Neural progenitor cell (in vitro differentiated cells): ENCODE measurements at regions not wholly inside any gene's neighbourhood (a gene's known extent, or its start where the extent isn't known, plus 50 kb on each side); places are given as distances from the start of the nearest gene placed in this dataset.

ENCODE experiments used
- DNase-seq: peaks from one replicate; pipeline ENCODE4 v3.0.0-alpha.2; 2016; ENCODE audit warnings: low spot score
- H2AFZ ChIP-seq: fragments of 200-600 bp; sonication (generic); replicated peaks from 2 replicates; pipeline ENCODE4 v1.6.1; 2016; ENCODE audit warnings: antibody characterized with exemption
- H3F3A ChIP-seq: fragments of 200-600 bp; sonication (generic); 2 replicates; pipeline ENCODE4 v1.6.1; 2016; ENCODE audit warnings: antibody characterized with exemption, low read depth
- H3K27ac ChIP-seq: fragments of 200-600 bp; sonication (generic); 2 replicates; pipeline ENCODE4 v1.5.1; 2016; ENCODE audit warnings: mild to moderate bottlenecking
- H3K27me3 ChIP-seq: fragments of 200-600 bp; sonication (generic); 2 replicates; pipeline ENCODE4 v1.6.1; 2016; ENCODE audit warnings: mild to moderate bottlenecking, moderate library complexity
- H3K36me3 ChIP-seq: fragments of 200-600 bp; sonication (generic); 2 replicates; pipeline ENCODE4 v1.5.1; 2016
- H3K4me1 ChIP-seq: fragments of 200-600 bp; sonication (generic); 2 replicates; pipeline ENCODE4 v1.6.1; 2016; ENCODE audit warnings: mixed run types
- H3K4me2 ChIP-seq: fragments of 200-600 bp; sonication (generic); 2 replicates; pipeline ENCODE4 v1.6.1; 2016
- H3K4me3 ChIP-seq: fragments of 200-600 bp; sonication (generic); 2 replicates; pipeline ENCODE4 v1.5.1; 2016
- H3K79me2 ChIP-seq: fragments of 200-600 bp; sonication (generic); 2 replicates; pipeline ENCODE4 v1.6.1; 2016; ENCODE audit warnings: low read depth
- H3K9ac ChIP-seq: fragments of 200-600 bp; sonication (generic); 2 replicates; pipeline ENCODE4 v1.6.1; 2016
- H3K9me3 ChIP-seq: fragments of 200-600 bp; sonication (generic); 2 replicates; pipeline ENCODE4 v1.5.1; 2016; ENCODE audit warnings: low read depth
- H4K20me1 ChIP-seq: fragments of 200-600 bp; sonication (generic); 2 replicates; pipeline ENCODE4 v1.6.1; 2016; ENCODE audit warnings: low read depth
- H3K27ac Mint-ChIP-seq: 3 replicates; pipeline ENCODE4 v1.8.0; 2021; ENCODE audit warnings: mixed read lengths
- H3K27me3 Mint-ChIP-seq: 2 replicates; pipeline ENCODE4 v1.8.0; 2022; ENCODE audit warnings: low read depth, mild to moderate bottlenecking, inconsistent platforms, moderate library complexity, mixed read lengths; ENCODE audit not compliant: insufficient read depth
- H3K36me3 Mint-ChIP-seq: 3 replicates; pipeline ENCODE4 v1.8.0; 2021; ENCODE audit warnings: mixed read lengths
- H3K4me1 Mint-ChIP-seq: 3 replicates; pipeline ENCODE4 v1.8.0; 2021; ENCODE audit warnings: mixed read lengths
- H3K4me3 Mint-ChIP-seq: 3 replicates; pipeline ENCODE4 v1.8.0; 2021; ENCODE audit warnings: mild to moderate bottlenecking, moderate library complexity, mixed read lengths
- H3K9me3 Mint-ChIP-seq: 3 replicates; pipeline ENCODE4 v1.8.0; 2020; ENCODE audit warnings: mixed read lengths
- CTCF ChIP-seq: fragments of 200-600 bp; sonication (generic); IDR thresholded peaks from 2 replicates; pipeline ENCODE4 v1.5.1; 2017; ENCODE audit warnings: antibody characterized with exemption, mild to moderate bottlenecking
- EZH2 ChIP-seq: fragments of 200-600 bp; sonication (generic); IDR thresholded peaks from 2 replicates; pipeline ENCODE4 v1.6.1; 2017; ENCODE audit warnings: antibody characterized with exemption, mild to moderate bottlenecking, moderate library complexity
- EZH2phosphoT487 ChIP-seq: fragments of 200-600 bp; sonication (generic); IDR thresholded peaks from 2 replicates; pipeline ENCODE4 v1.6.1; 2017; ENCODE audit warnings: antibody characterized with exemption

GRCh38 chr1:31507221-31507620, 69.1 kb upstream of the TINAGL1 start:
- H3K27me3 ChIP-seq, result no peaks in the 10 kb centered on the region
- Mint-ChIP-seq H3K4me1 (peaks cover 13% of the 10 kb centered on the region), H3K9me3 (peaks cover 3% of the 10 kb centered on the region), H3K36me3 (no peaks in the 10 kb centered on the region), H3K4me3 (no peak overlapping the region), H3K27me3 (no peaks in the 10 kb centered on the region), H3K27ac (no peak overlapping the region)
- TF ChIP-seq EZH2phosphoT487, result no peak
- no peak for TF ChIP-seq CTCF
- TF ChIP-seq EZH2, result no peak
- H3K79me2 ChIP-seq, result no peaks in the 10 kb centered on the region
- no peaks in the 10 kb centered on the region for H3F3A ChIP-seq
- H2AFZ ChIP-seq, result no peak overlapping the region
- no peaks in the 10 kb centered on the region for H4K20me1 ChIP-seq
- H3K9me3 ChIP-seq, result no peaks in the 10 kb centered on the region
- H3K4me2 ChIP-seq, result no peak overlapping the region
- no peaks in the 10 kb centered on the region for H3K36me3 ChIP-seq
- H3K9ac ChIP-seq, result no peak overlapping the region
- no peak overlapping the region for H3K4me3 ChIP-seq
- peaks cover 11% of the 10 kb centered on the region for H3K4me1 ChIP-seq
- DNase-seq, result no peak
- H3K27ac ChIP-seq, result no peak overlapping the region

GRCh38 chr1:31507676-31508530, 68.4 kb upstream of the TINAGL1 start:
- Histone ChIP-seq H3K4me2 (no peak overlapping the region), H3K4me3 (no peak overlapping the region), H3K27me3 (no peaks in the 10 kb centered on the region), H3K9ac (no peak overlapping the region), H3F3A (no peaks in the 10 kb centered on the region), H3K27ac (no peak overlapping the region), H3K4me1 (peaks cover 11% of the 10 kb centered on the region), H3K36me3 (no peaks in the 10 kb centered on the region), H4K20me1 (no peaks in the 10 kb centered on the region), H2AFZ (peak overlapping the region; percentile 10), H3K9me3 (no peaks in the 10 kb centered on the region), H3K79me2 (no peaks in the 10 kb centered on the region)
- H3K4me1 Mint-ChIP-seq, result peaks cover 13% of the 10 kb centered on the region
- peaks cover 3% of the 10 kb centered on the region for H3K9me3 Mint-ChIP-seq
- DNase-seq, result no peak
- no peak for TF ChIP-seq CTCF
- no peak for TF ChIP-seq EZH2phosphoT487
- TF ChIP-seq EZH2, result no peak
- H3K36me3 Mint-ChIP-seq, result no peaks in the 10 kb centered on the region
- no peak overlapping the region for H3K27ac Mint-ChIP-seq
- H3K27me3 Mint-ChIP-seq, result no peaks in the 10 kb centered on the region
- no peak overlapping the region for H3K4me3 Mint-ChIP-seq

GRCh38 chr1:31509124-31510072, 66.9 kb upstream of the TINAGL1 start:
- Histone ChIP-seq H3F3A (no peaks in the 10 kb centered on the region), H3K4me2 (no peak overlapping the region), H3K9ac (no peak overlapping the region), H3K27ac (no peak overlapping the region), H3K9me3 (no peaks in the 10 kb centered on the region), H3K27me3 (no peaks in the 10 kb centered on the region), H4K20me1 (no peaks in the 10 kb centered on the region), H2AFZ (no peak overlapping the region), H3K4me3 (no peak overlapping the region), H3K4me1 (no peaks in the 10 kb centered on the region), H3K36me3 (no peaks in the 10 kb centered on the region), H3K79me2 (no peaks in the 10 kb centered on the region)
- H3K27ac Mint-ChIP-seq, result no peak overlapping the region
- DNase-seq, result no peak
- no peaks in the 10 kb centered on the region for H3K27me3 Mint-ChIP-seq
- peaks cover 7% of the 10 kb centered on the region for H3K4me1 Mint-ChIP-seq
- H3K9me3 Mint-ChIP-seq, result peaks cover 3% of the 10 kb centered on the region
- H3K36me3 Mint-ChIP-seq, result no peaks in the 10 kb centered on the region
- H3K4me3 Mint-ChIP-seq, result no peak overlapping the region
- TF ChIP-seq EZH2 (no peak), CTCF (no peak), EZH2phosphoT487 (no peak)
